ENCODE measurements at regions not wholly inside any gene's neighbourhood (a gene's known extent, or its start where the extent isn't known, plus 50 kb on each side); places are given as distances from the start of the nearest gene placed in this dataset.

GRCh38 chr10:130746311-130746710 lies 565.2 kb downstream of the TCERG1L start:
- no peak for DNase-seq (ENCODE audit: low spot score)

GRCh38 chr10:130747356-130747755 lies 564.2 kb downstream of the TCERG1L start:
- no peak for DNase-seq (ENCODE audit: low spot score)

DNA sequence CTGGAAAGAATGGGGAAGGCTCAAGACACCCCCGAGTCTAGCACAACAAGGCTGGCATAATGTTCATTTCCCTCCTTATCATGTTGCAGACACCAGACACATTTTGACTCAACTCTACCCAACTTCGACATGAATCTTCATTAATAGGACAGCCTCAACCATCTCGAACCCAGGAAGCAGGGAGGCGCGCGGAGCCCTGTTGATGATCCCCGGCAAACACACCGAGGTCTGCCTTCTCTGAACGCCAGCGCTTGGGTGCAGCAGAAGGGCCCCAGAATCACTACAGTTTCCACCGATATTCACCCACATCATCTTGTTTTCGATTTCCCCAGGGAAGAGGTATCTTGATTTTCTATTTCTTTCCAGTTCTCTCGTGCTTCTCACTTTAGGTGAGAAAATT lies 563.6 kb downstream of the TCERG1L start:
- no peak for DNase-seq (ENCODE audit: low spot score)

DNA sequence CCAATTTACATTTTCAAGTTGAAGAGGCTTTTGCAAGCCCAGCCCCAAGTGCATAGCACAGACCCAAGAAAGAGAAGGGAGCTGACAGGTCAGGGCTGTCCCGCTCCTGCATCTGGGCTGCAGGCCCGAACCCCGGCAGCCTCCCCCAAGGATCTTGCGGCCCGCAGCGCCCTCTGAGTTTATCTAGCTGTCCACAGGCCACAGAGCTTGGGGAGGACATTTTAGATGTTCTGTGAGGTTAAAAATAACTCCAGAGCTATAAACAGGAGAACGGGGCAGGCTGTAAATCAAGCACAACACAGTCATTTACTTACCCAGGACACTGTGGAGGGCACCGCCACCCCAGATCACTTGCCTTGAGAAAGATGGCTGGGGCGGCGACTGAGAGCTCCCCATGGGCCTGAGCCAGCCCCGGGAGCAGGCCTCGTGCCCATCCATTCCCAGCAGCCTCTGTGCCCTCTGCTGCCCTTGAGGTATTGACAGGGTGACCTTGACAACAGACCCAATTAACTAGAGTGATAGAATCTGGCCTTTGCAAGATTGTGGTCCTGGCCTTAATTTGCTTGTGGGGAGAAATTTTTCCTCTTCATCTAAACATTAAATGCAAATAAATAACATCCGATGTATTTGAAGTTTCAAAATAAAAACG lies 563.0 kb downstream of the TCERG1L start:
- DNase-seq (ENCODE audit: low spot score): no peak

- no peak for DNase-seq (ENCODE audit: low spot score)
Measured at GRCh38 chr10:130749911-130750310, 561.6 kb downstream of the TCERG1L start.

- no peak for DNase-seq (ENCODE audit: low spot score)
Measured at GRCh38 chr10:130750441-130750840, 561.1 kb downstream of the TCERG1L start.

GRCh38 chr10:130751106-130751840 lies 560.2 kb downstream of the TCERG1L start:
- DNase-seq (ENCODE audit: low spot score): no peak

GRCh38 chr10:130751851-130752250 lies 559.7 kb downstream of the TCERG1L start:
- no peak for DNase-seq (ENCODE audit: low spot score)

- no peak for DNase-seq (ENCODE audit: low spot score)
Measured at GRCh38 chr10:130756651-130757050, 554.9 kb downstream of the TCERG1L start.

GRCh38 chr10:130757271-130757670 lies 554.2 kb downstream of the TCERG1L start:
- DNase-seq (ENCODE audit: low spot score): no peak

- no peak for DNase-seq (ENCODE audit: low spot score)
Measured at GRCh38 chr10:130757821-130758489, 553.6 kb downstream of the TCERG1L start.

DNA sequence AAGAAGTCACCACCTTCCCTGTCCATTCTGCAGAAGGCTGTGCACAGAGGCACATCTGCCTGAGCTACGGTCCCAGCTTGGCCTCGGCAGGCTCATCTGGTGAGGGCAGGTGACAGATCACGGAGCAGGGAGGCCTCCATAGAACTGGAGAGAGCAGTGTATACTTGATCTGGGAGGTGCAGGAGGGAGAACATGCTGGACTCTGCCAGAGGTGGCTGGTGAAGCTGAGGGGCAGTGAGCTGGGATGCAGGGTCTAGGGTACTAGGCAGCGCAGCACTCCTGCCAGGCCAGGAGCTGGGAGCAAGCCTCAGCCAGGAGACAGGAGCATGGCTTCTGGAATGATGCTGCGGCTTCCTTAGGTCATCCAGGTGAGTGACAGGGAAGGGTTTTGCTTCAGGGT lies 553.0 kb downstream of the TCERG1L start:
- DNase-seq (ENCODE audit: low spot score): no peak

DNA sequence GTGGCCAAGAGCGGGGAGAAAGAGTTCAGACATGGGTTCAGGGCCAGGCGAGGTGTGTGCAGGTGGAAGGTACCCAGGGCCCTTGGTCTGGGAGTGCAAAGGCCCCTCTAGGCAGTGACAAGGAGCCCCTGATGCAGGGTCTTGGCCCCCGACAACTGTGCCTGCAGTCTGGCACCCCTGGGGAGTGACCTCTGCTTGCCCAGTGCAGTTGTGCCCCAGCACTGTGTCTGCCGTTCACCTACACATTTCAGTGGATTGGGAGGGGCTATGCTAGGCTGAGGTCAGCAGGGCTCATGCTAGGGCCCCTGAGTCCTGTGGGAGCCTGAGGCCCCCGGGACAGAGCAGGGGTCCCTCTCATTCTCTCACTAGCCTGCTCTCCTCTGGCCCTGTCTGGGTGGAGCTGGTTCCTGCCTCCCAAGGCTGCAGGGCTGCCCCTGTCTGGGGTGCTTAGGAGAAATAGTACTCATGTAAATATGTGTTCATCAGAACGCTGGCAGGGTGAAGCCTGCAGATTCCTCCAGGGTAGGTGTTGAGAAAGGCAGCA lies 550.4 kb downstream of the TCERG1L start:
- DNase-seq (ENCODE audit: low spot score): no peak

GRCh38 chr10:130761788-130762301 lies 549.7 kb downstream of the TCERG1L start:
- no peak for DNase-seq (ENCODE audit: low spot score)

- DNase-seq (ENCODE audit: low spot score): no peak
Measured at GRCh38 chr10:130762491-130762890, 549.0 kb downstream of the TCERG1L start.

DNA sequence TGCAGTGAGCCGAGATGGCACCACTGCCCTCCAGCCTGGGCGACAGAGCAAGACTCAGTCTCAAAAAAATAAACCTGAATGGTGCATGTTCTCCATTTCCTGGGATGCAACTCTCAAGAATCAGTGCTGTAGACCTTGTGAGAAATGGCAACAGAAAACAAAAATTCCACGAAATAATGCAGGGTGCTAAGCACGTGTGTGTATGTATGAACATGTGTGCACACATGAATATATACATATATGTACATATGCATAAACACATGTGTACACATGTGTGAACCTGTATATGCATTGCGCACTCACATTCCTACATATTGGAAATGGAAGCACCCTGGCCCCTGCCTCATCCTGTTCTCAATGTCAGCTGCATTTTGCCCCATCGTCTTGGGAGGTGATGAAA lies 548.5 kb downstream of the TCERG1L start:
- no peak for DNase-seq (ENCODE audit: low spot score)

- DNase-seq (ENCODE audit: low spot score): no peak
Measured at GRCh38 chr10:130763491-130763890, 548.0 kb downstream of the TCERG1L start.

GRCh38 chr10:130764651-130765050 lies 546.9 kb downstream of the TCERG1L start:
- no peak for DNase-seq (ENCODE audit: low spot score)

DNA sequence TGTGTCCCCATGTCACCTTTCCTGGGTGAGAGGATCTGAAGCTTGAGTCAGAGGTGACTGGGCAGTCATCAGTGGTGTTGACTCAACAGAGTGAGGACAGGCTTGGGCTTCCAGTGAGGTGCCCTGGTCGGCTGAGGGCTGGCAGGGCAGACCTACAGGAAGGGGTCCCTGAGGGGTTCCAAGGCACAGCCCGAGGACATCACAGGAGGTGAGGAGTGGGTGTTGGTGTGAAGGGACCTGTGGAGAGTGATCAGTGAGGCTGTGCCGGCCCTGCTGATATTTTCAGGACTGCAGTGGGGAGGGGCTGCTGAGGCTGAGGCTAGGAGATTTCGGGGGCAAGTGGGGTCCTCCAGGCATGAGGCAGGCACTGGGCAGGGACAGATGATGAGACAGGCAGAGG lies 545.5 kb downstream of the TCERG1L start:
- no peak for DNase-seq (ENCODE audit: low spot score)

GRCh38 chr10:130767116-130767730 lies 544.3 kb downstream of the TCERG1L start:
- DNase-seq (ENCODE audit: low spot score): no peak

DNA sequence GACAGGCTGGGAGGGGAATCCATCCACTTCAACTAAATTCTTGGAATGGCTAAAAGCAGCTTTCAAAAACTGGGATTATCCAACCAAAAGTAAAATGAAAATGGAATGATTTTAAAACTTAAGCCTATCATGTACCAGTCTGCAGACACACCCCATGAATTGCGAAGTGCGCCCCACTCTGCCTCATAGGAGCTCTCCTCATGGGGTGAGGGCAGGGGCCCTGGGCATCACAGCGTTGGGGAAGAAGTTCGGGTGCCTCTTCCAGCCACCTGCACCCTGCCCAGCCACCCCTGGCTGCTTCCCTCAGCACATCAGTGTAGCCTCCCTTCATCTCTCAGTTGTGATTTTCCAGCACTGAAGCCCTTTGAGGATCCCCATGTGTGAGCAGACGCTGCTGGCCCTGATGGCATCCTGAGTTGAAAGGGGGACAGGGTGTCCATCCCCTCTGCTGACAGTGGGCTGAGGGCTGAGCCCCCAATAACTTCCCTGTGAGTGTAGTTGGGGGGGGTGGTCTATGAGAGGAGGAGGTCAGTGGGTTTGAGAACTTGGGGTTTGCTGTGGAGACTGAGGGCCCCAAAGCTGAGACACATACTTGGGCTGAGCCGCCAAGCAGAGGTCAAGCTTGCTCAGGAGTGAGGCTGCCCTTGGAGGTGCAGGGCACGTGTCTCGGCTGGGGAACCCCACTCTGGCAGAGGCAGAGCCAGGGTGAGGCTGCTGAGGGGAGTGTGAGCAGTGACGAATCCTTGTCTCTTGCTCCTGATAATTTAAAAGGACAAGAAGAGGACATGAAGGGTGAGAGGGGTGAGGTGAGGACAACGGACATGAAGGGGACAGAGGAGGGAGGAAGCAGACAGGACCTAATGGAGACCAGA lies 542.1 kb downstream of the TCERG1L start:
- no peak for DNase-seq (ENCODE audit: low spot score)
